ENCODE measurements at regions not wholly inside any gene's neighbourhood (a gene's known extent, or its start where the extent isn't known, plus 50 kb on each side); places are given as distances from the start of the nearest gene placed in this dataset.
"Not testable (repeated sequence)": the region's sequence is repeated elsewhere in the genome, so short reads cannot be mapped to it uniquely, and the experiment has no call there.

DNA sequence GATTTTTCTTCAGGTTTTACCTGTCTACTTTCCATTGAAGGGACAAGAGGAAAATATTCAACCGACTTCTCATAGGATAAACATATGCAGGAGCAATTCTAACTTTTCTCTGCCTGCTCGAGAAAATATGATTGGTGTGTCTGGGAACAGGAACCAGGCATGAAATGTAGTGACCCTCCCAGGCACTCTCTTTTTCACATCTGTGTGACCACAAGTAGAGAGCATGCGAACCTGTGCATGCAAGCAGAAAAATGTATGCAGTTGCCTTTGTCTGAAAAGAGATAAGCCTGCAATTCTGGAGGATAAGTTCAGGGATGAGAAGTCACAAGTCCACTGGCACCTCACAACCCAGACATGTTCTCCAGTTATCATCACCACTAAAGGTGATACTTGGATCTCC lies 583.5 kb upstream of the FAT3 start:
- DNase-seq (ENCODE audit: low read depth) = no peak

DNA sequence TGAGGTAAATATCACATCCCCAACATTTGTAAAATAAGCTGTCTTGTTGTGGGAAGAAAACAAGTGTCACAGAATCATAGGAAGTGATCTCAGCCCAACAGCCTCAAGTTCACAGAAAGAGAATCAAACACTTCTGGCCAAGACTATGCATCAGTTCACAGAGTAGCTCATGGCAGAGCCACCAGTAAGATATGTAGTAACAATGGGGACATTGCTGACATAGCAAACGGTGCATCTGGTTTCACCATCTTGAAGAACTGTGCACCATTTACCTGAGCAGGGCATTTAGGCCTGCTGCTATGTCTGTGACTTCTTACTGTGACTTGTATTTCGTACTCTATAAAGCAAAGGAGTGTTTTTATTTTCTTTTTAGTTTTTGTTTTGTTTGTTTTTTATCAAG lies 585.3 kb upstream of the FAT3 start:
- DNase-seq (ENCODE audit: low read depth) = no peak

DNA sequence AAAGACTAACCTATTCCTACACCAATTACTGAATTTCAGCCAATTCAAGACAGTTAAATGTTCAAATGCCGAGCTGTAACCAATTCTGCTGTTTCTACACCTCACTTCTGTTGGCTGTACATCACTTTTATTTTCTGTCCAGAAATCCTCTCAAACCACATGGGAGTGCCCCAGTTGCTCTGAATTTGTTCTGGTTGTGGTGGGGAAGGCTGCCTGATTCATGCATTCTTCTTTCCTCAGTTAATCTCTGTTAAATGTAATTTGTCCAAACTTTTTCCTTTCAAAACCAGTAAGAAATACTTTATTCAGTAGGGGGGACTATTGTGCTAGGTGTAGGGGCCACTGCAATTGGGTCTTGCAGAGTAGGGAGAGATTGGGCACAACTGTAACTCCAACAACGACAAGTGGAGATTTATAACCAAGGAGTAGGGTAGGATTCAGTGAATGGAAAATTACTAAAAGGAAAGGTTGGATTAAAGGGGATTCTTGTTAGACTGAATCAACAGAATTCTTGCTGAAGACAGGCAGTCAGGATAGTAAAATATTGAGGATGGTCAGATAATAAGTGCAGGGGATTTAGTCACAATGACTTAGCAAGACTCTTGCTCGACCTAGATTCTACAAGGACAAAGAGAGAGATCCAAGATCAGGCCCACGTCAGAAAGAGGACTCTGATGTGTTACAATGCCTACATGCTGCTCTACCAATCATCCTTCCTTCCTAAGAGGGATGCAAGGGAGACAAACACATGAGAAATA lies 593.5 kb upstream of the FAT3 start:
- no peak for DNase-seq (ENCODE audit: low read depth)

DNA sequence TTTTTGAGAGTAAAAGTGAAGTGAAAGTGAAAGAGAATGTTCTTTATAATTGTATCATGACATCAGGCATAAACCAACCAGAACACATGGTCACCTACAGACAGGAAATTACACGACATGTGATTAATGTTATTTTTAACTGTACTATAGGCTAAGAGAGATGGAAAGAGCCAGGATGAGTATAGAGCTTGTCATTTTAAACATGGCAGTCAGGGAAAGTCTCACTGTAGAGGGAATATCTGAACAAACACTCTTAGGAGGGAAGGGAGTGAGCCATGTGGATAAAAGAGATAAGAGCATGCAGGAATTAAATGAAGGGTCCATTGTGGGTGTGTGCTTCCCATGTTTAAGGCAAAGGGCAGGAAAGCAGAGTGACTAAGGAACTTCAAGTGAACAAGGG lies 599.1 kb upstream of the FAT3 start:
- DNase-seq (ENCODE audit: low read depth) = no peak

DNA sequence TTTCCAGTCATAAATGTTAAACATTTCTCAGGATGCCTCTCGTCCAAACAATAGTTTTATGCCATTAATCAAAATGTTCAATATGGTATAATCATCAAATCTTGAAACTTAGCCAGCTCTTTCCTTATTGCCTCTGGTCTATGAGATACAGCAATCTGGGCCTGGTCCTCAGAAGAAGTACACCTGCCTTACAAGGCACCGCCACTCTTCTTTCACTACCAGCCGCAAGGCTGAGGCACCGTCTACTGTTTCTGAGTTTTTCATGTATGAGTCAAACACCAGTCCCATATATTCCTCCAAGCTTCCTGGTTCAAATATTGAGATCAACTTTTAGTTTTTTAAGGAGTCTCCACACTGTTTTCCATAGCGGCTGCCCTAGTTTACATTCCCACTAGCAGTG lies 600.6 kb upstream of the FAT3 start:
- no peak for DNase-seq (ENCODE audit: low read depth)

DNA sequence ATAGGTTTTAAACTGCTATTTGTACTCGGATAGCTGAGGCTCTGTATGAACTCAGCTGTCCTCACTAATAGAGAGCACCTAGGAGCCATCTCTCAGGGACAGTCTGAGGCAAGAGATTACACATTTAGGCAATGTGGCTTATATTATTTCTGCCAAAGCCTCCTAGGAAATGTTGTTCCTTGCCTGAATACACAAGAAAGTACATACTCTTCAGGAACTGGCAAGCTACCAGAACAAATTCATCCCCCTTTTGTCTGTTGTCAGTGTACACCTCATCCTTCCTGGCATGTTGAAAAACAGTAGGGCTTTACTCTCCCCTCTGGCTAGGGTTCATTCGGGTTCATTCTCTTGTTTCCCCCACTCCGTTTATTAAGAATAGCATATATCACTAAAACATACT lies 615.9 kb upstream of the FAT3 start:
- DNase-seq (ENCODE audit: low read depth) = no peak

DNA sequence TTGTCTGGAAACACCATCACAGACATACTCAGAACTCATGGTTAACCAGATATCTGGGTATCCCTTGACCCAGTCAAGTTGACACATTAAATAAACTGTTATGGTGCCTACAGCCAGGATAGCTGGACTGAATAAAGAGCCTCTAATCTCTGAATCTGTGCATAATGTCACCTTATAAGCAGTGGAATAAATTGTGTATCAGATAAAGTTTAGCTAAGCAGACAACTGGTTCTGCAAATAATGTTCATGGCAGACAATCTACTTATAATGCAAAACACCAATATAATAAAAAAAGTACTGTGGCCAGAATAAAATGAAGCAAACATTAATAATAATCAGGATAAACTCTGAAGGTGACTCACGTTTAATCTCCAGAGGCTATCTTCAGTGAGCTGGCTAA lies 628.5 kb upstream of the FAT3 start:
- DNase-seq (ENCODE audit: low read depth) = no peak

DNA sequence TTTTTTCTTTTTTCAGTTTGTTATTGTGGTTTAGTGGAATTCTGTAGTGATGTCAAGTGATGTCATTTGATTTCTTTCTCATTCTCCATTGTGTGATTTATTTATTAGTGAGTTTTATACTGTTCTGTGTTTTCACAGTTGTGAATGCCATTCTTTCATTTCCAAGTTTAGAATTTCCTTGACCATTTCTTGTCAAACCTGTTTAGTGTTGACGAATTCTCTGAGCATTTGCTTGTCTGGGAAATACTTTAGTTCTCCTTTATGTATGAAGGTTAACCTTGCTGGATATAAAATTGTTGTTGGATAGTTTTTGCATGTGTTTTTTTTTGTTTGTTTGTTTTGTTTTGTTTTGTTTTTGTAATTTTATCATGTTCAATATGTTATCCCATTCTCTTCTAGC lies 633.6 kb upstream of the FAT3 start:
- DNase-seq (ENCODE audit: low read depth) = no peak

DNA sequence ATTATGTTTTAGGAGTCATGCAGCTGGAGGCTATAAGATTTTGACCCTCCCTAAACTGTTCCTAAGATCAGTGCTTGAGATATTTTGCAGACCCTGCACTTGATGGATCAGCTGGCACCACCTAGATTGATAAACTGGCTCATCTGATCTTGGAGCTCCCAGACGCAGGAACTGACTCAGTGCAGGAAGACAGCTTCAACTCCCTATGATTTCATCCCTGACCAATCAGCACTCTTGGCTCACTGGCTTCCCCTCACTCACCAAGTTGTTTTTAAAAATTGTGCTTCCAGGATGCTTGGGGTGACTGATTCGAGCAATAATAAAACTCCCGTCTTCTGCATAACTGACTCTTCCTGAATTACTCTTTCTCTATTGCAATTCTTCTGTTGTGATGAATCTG lies 637.5 kb upstream of the FAT3 start:
- no peak for DNase-seq (ENCODE audit: low read depth)

DNA sequence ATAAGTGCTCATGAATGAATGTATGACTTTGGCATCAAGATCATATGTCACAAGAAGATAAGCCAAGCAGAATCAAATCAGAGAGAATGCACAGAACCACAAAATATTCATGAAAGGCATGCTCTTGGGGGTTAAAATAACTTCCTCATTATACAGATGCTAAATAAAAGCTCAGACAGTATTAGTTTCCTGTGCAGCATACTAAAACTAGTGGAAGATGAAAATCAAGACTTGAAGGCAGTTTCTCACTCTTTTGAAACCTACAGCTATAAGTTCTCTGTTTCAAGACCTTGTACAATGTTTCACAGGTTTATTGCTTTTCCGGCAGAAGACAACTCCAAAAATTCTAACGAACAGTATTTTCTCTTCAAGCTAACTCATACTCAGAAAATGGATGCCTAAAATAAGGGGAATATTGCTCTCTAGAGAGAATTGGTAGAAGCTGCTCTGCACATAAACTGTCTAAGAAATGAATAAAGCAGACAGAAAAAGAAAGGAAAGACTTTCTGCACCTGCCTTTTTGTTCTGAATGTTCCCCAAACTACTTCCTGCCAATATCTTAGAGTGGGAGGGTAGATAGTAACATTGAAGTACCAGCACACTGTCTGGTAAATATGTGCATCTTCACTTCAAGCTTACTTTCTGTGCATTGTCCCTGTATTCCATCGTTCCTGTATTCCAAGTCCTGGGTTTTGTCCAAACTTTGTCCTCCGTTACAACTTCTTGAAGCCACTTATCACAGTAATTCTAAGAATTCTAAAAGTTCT lies 639.4 kb upstream of the FAT3 start:
- no peak for DNase-seq (ENCODE audit: low read depth)

DNA sequence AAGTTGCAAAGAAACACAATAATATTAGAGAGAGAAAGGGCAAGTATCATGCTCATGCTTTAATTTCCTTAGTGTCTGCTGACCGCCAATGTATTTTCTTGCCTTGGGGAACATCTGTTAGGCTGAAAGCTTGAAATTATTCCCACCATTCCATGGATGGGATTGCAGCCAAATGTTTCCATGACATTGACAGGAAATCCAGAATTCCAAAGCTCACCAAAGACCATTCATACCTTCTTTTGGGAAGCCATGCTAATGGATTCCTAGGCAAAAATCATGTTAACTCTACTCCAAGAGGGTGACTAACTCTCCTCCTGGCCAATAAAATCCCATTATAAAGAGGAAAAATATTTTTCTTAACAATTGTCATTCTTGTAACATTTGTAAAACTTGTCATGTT lies 661.4 kb upstream of the FAT3 start:
- no peak for DNase-seq (ENCODE audit: low read depth)

DNA sequence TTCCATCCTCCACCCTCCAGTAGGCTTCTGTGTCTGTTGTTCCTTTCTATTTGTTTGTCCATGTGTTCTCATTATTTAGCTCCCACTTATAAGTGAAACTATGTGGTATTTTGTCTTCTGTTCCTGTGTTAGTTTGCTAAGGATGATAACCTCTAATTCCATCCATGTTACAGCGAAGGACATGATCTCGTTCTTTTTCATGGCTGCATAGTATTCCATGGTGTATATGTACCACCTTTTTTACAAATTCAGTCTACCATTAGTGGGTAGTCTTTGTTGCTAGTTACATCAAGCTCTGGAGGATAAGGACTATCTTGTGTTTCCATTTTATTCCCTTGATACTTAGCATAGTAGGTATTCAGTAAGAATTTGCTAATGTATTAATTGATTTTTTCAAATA lies 664.2 kb upstream of the FAT3 start:
- DNase-seq (ENCODE audit: low read depth) = no peak

DNA sequence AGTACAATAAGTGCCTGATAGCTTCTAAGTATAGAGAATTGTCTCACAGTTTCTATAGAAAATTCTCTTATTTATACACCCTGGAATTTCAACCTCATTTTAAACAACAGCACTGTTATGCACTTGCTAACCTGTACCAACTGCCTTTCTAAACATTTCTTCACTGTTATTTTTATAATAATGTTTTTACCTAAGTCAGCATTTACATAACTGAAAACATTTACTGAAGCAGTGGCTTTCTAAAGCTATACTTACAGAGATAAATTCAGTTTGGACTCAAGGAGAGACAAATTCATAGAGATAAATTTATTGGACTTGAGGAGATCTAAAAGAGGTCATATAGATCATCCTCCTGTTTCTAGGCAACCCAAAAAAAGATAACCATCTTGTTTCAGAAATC lies 686.6 kb upstream of the FAT3 start:
- no peak for DNase-seq (ENCODE audit: low read depth)

DNA sequence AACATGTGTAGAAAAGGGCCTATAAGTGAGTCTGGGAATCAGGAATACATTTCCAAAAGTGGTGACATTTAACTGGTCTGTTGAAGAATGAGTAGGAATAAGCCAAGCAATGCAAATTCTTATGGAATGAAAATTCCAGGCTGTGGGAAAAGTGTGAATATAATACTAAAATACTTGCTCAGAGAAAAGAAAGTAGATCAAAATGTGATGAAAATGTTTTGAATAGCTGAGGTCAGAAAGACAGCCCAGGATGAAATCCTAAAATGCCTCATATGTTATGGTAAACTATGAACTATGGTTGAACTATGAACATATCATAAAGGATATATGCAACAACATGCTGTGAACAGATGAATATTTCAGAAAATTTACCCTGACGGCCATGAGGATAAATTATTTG lies 688.3 kb upstream of the FAT3 start:
- DNase-seq (ENCODE audit: low read depth) = no peak

DNA sequence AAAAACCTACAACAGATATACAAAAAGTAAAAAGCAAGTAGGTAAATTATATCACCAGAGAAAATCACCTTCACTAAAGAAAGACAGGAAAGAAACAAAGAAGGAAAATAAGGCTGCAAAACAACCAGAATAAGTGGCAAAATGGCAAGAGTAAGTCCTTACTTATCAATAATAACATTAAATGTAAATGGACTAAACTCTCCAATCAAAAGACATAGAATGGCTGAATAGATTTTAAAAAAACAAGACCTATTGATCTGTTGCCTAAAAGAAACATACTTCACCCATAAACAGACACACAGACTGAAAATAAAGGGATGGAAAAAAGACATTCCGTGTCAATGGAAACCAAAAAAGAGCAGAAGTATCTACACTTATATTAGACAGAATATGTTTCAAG lies 695.7 kb upstream of the FAT3 start:
- no peak for DNase-seq (ENCODE audit: low read depth)

DNA sequence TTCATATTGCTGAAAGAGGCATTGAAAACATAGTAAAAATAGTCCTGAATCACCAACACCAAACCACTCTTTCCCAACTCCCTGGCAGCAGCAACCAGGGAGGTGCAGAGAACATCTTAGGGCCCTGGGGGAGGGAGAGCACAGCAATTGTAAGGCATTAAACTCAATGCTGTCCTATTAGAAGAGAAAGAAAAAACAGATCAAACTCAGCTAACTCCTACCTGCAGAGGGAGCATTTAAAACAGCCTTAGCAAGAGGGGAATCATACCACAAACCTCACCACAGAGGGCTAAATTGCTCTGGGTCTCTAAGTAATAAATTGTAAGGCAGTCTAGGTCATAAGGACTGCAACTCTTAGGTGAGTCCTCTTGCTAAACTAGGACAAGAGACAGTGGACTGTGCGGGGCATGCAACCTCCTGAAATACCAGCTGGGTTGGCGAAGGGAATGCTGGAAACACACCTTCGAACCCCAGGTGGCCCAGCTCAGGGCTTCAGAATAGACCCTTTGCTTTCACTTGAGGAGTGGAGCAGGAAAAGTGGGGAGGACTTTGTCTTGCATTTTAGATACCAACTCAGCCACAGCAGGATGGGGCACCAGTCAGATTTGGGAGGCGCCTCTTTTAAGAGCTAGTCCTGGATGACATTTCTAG lies 697.1 kb upstream of the FAT3 start:
- DNase-seq (ENCODE audit: low read depth) = no peak

DNA sequence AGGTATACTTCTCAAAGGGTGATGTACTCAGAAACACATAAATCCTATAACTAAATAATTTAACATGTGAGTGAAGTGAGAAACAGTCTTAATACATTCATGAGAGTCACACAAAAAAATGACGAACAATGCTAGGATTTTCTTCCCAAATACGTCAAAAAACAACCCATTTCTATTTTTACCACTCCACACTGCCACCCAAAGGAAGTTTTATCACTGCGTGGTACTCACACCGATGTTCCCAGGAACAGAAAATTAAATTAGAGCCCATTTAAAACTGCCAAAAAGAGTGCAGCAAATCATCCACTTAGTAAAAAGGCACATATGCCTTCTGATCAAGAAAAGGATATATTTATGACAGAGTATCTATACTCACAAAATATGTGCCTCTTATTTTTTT lies 710.9 kb upstream of the FAT3 start:
- peak; percentile 0 for DNase-seq (ENCODE audit: low read depth)

DNA sequence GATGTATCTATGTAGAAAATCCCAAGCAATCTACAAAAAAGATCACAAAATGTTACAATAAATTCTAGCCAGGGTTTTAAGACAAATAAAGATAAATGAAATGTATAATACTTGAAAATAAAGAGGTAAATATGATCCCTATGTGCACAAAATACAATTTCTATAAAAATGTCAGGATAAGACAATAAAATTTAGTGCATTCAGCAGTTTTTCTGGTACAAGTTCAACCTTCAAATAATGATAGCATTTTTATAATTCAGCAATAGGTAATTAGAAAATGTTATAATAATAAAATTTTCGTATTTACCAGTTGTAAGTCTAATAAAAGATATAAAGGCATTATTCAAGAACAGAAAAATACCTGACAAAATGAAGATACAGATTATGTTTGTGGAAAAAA lies 726.8 kb upstream of the FAT3 start:
- DNase-seq (ENCODE audit: low read depth) = no peak

DNA sequence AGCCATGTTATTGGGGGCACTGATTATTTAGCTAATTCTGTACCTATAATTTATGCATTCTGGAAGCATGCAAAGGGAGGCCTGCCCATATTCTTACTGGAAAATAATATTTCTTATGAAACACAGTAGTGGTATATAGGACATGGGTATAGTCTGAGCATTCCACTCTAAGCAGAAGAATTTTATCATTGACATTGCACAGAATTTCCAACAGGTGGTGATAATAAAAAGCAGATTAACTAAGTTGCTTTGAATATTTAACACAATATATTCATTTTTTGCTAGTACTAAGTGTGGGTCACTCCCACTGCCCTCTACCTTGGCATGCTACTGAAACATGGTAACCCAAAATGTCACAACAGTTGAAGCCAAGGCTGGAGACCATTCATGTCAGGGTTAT lies 728.8 kb upstream of the FAT3 start:
- no peak for DNase-seq (ENCODE audit: low read depth)

DNA sequence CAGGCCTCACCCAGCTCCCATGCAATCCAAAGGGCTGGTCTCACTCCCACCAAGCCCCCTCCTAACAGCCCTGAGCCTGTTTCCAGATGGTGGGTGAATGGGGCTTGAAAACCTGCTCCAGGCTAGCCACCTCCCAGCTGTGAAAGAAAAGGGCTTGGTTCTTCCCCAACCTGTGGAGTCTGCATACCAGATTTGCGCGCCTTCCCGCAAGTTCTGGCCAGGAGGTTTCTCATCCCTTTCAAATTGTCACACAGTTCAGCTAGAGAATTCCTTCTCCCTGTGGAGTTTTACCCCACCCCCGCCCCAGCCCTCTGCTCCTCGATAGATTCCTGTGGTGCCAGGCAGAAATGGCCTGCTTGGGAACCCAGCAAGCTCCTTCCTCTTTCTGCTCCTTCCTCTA lies 734.6 kb upstream of the FAT3 start:
- no peak for DNase-seq (ENCODE audit: low read depth)

DNA sequence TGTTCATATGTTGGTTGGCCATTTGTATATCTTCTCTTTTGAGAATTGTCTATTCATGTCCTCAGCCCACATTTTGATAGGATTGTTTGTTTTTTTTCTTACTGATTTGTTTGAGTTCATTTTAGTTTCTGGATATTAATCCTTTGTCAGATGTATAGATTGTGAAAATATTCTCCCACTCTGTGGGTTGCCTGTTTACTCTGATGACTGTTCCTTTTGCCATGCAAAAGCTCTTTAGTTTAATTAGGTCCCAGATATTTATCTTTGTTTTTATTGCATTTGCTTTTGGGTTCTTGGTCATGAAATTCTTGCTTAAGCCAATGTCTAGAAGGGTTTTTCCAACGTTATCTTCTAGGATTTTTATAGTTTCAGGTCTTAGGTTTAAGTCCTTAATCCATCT lies 740.7 kb upstream of the FAT3 start:
- DNase-seq (ENCODE audit: low read depth) = not testable (repeated sequence)

DNA sequence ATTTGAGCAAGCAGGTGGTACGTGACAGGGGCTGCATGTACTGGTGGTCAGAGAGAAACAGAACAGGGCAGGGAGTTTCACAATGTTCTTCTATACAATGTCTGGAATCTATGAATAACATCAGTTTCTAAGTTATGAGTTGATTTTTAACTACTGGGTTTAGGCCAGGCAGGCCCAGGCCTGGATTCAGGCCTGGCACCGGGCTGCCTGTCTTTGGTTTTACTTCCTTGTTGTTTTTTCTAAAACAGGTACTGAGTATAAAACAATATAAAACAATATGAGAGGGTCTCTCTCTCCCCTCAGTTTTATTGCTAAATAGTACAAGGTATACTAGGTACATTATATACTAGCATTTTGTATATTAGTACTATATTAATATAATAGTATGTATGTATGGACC lies 742.7 kb upstream of the FAT3 start:
- DNase-seq (ENCODE audit: low read depth) = not testable (repeated sequence)

DNA sequence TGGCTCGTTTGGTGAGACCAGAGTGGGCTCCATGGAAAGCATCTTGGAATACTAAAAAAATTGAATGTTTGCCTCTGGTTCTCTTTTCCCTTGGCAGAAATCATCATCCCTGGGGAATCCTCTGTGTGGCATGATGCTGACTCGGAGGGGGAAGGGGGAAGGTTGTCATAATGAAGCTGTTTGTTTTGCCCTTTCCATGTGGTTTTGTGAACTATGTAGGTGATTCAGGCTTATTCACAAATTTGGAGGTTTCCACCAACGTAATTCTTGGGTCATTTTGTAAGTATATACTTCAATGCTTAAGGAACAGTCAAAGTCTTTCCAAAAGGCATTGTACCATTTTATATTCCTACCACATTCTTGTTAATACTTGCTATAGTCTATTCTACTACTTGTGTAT lies 754.0 kb upstream of the FAT3 start:
- no peak for DNase-seq (ENCODE audit: low read depth)

Measured in stromal cell of bone marrow (primary cell).